ENCODE measurements at regions not wholly inside any gene's neighbourhood (a gene's known extent, or its start where the extent isn't known, plus 50 kb on each side); places are given as distances from the start of the nearest gene placed in this dataset.

DNA sequence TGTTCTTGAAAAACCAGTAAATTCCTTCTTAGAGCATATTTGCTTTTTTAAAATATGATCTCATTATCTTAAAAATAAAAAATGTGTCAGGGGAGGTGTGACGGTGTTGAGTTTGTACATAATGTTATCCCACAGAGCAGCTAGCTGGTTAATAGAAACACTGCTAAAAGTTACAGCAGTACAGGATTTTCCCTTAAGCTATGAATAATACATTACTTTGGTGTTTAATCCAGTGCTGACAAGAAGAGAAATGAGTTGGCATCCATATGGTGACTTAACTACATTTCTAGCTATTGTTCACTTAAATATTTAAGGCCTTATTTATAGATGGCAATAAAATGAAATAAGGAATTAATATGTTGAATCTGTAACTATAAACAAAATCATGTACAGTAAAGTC lies 883.1 kb downstream of the CDH18 start:
- Mint-ChIP-seq H3K4me3 (no peak overlapping the region), H3K27ac (no peak overlapping the region), H3K4me1 (peaks cover 8% of the 10 kb centered on the region), H3K36me3 (ENCODE audit: low read depth) (no peaks in the 10 kb centered on the region), H3K27me3 (ENCODE audit: insufficient read depth) (no peaks in the 10 kb centered on the region), H3K9me3 (no peaks in the 10 kb centered on the region)
- TF ChIP-seq, protein P1, sequence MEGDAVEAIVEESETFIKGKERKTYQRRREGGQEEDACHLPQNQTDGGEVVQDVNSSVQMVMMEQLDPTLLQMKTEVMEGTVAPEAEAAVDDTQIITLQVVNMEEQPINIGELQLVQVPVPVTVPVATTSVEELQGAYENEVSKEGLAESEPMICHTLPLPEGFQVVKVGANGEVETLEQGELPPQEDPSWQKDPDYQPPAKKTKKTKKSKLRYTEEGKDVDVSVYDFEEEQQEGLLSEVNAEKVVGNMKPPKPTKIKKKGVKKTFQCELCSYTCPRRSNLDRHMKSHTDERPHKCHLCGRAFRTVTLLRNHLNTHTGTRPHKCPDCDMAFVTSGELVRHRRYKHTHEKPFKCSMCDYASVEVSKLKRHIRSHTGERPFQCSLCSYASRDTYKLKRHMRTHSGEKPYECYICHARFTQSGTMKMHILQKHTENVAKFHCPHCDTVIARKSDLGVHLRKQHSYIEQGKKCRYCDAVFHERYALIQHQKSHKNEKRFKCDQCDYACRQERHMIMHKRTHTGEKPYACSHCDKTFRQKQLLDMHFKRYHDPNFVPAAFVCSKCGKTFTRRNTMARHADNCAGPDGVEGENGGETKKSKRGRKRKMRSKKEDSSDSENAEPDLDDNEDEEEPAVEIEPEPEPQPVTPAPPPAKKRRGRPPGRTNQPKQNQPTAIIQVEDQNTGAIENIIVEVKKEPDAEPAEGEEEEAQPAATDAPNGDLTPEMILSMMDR (conservative IDR thresholded peaks at IDR 0.05) = no peak
- no peaks in the 10 kb centered on the region for H3K27me3 ChIP-seq (ENCODE audit: control insufficient read depth, insufficient read depth, low read length, poor library complexity, severe bottlenecking)
- no peaks in the 10 kb centered on the region for H3K9me3 ChIP-seq (ENCODE audit: control insufficient read depth, low read length)
- 100% methylated on average over 1 of the region's 1 CpG; no CpG with 5 or more reads in 1 of the 2 experiments for WGBS, 2 experiments (ENCODE audit: insufficient coverage in 1 of 2, insufficient read length in 1 of 2)
- H3K27ac ChIP-seq (ENCODE audit: low read depth, low read length) = no peak overlapping the region
- H3K9ac ChIP-seq (ENCODE audit: extremely low read depth, low read length, poor library complexity, severe bottlenecking) = no peak overlapping the region
- H3K4me1 ChIP-seq (ENCODE audit: control insufficient read depth, insufficient read depth, low read length) = peaks cover 3% of the 10 kb centered on the region
- H3K36me3 ChIP-seq (ENCODE audit: control insufficient read depth, insufficient read depth, low read length) = no peaks in the 10 kb centered on the region
- no peak overlapping the region for H3K4me3 ChIP-seq (ENCODE audit: low read length)
- no peak for DNase-seq

DNA sequence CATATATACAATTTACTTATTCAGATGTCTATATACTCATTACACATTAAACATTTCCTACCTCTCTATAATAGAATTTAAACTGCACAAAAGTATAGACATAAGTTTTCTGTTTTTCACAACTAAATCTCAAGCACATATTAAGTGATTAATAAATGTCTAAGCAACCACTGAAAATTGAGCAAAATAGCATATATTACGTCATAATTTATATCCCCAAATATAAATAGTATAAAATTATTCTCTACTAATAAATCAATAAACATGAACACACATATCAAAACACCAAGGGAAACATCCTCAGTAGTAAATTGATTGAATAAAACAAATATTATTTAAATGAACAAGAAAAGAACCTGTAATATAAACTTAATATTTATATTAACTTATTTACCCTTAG lies 865.1 kb downstream of the CDH18 start:
- Histone ChIP-seq H3K27ac (ENCODE audit: low read depth, low read length) (no peak overlapping the region), H3K9me3 (ENCODE audit: control insufficient read depth, low read length) (no peaks in the 10 kb centered on the region), H3K9ac (ENCODE audit: extremely low read depth, low read length, poor library complexity, severe bottlenecking) (no peak overlapping the region), H3K27me3 (ENCODE audit: control insufficient read depth, insufficient read depth, low read length, poor library complexity, severe bottlenecking) (no peaks in the 10 kb centered on the region), H3K36me3 (ENCODE audit: control insufficient read depth, insufficient read depth, low read length) (no peaks in the 10 kb centered on the region), H3K4me1 (ENCODE audit: control insufficient read depth, insufficient read depth, low read length) (no peaks in the 10 kb centered on the region), H3K4me3 (ENCODE audit: low read length) (no peak overlapping the region)
- Mint-ChIP-seq H3K4me1 (no peaks in the 10 kb centered on the region), H3K27me3 (ENCODE audit: insufficient read depth) (no peaks in the 10 kb centered on the region), H3K4me3 (no peak overlapping the region), H3K36me3 (ENCODE audit: low read depth) (no peaks in the 10 kb centered on the region), H3K27ac (no peak overlapping the region), H3K9me3 (no peaks in the 10 kb centered on the region)
- TF ChIP-seq, protein P1 (conservative IDR thresholded peaks at IDR 0.05) = no peak
- no peak for DNase-seq
- no CpG with 5 or more reads among the region's 1 CpG for WGBS, 2 experiments (ENCODE audit: insufficient coverage in 1 of 2, insufficient read length in 1 of 2)

DNA sequence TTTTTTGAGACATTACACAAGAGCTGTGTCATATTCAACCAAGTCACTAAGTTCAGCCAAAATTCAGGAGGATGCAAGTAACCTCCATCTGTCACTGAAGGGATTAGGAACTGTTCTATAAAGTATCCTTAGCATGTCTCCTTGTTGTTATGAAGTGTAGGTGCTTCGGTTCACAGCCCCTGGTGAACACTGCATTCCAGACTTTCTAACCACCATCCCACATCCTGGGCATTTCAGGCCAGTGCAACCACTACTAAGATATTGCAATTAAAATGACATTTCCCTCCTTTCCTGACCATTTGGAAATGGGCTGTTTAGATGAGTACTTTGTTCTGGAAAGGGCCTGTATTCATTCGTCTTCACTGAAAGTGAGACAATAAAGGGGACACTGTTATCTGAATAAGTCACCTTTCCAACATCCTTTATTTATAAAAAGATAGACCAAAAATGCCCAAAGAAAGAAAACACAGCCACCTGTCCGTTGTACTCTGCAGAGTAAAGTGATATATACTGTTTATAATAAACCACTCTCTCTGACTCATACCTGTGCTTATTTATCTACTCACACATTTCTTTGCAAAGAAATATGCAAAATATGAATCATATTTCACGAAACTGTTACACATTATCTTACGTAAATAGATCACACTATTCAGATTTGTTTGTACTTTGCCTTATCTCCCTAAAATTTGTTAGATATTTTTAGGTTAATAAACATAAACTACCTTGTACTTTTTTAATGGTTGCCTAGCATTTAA lies 861.9 kb downstream of the CDH18 start:
- Mint-ChIP-seq H3K27ac (no peak overlapping the region), H3K27me3 (ENCODE audit: insufficient read depth) (no peaks in the 10 kb centered on the region), H3K4me1 (no peaks in the 10 kb centered on the region), H3K9me3 (no peaks in the 10 kb centered on the region), H3K36me3 (ENCODE audit: low read depth) (no peaks in the 10 kb centered on the region), H3K4me3 (no peak overlapping the region)
- WGBS, 2 experiments (ENCODE audit: insufficient coverage in 1 of 2, insufficient read length in 1 of 2) = 66% methylated on average over 4 of the region's 5 CpGs; no CpG with 5 or more reads in 1 of the 2 experiments
- H3K27me3 ChIP-seq (ENCODE audit: control insufficient read depth, insufficient read depth, low read length, poor library complexity, severe bottlenecking) = no peaks in the 10 kb centered on the region
- no peaks in the 10 kb centered on the region for H3K9me3 ChIP-seq (ENCODE audit: control insufficient read depth, low read length)
- TF ChIP-seq, protein P1 (conservative IDR thresholded peaks at IDR 0.05) = no peak
- no peaks in the 10 kb centered on the region for H3K36me3 ChIP-seq (ENCODE audit: control insufficient read depth, insufficient read depth, low read length)
- no peak overlapping the region for H3K27ac ChIP-seq (ENCODE audit: low read depth, low read length)
- no peak overlapping the region for H3K4me3 ChIP-seq (ENCODE audit: low read length)
- no peak for DNase-seq
- no peaks in the 10 kb centered on the region for H3K4me1 ChIP-seq (ENCODE audit: control insufficient read depth, insufficient read depth, low read length)
- H3K9ac ChIP-seq (ENCODE audit: extremely low read depth, low read length, poor library complexity, severe bottlenecking) = no peak overlapping the region

Data from endodermal cell (in vitro differentiated cells).